WI38 (cell line): ENCODE measurements at regions not wholly inside any gene's neighbourhood (a gene's known extent, or its start where the extent isn't known, plus 50 kb on each side); places are given as distances from the start of the nearest gene placed in this dataset.

Experiments used
- H3K4me3 ChIP-seq: 2 replicates; pipeline ENCODE4 v1.5.1; 2011; ENCODE audit warnings: low read depth, mild to moderate bottlenecking, control low read depth, low read length
- CTCF ChIP-seq: IDR thresholded peaks from 2 replicates; pipeline ENCODE4 v1.5.1; 2012; ENCODE audit warnings: low read depth, mild to moderate bottlenecking, control low read depth, low read length

- TF ChIP-seq CTCF = no peak
- no peak overlapping the region for H3K4me3 ChIP-seq
Measured at GRCh38 chr3:170721563-170721962, 135.7 kb upstream of the SLC7A14 start.

- TF ChIP-seq CTCF = no peak
- no peak overlapping the region for H3K4me3 ChIP-seq
Measured at GRCh38 chr3:170719300-170719699, 133.4 kb upstream of the SLC7A14 start.

- H3K4me3 ChIP-seq = no peak overlapping the region
Measured at GRCh38 chr3:170718848-170719247, 133.0 kb upstream of the SLC7A14 start.

GRCh38 chr3:170717410-170718402 lies 131.8 kb upstream of the SLC7A14 start:
- H3K4me3 ChIP-seq = no peak overlapping the region
- no peak for TF ChIP-seq CTCF

More at GRCh38 chr3:170718848-170719247, 133.0 kb upstream of the SLC7A14 start:
- TF ChIP-seq CTCF = no peak

- TF ChIP-seq CTCF = no peak
- H3K4me3 ChIP-seq = no peak overlapping the region
Measured at GRCh38 chr3:170716172-170716805, 130.4 kb upstream of the SLC7A14 start.

- TF ChIP-seq CTCF = no peak
- no peak overlapping the region for H3K4me3 ChIP-seq
Measured at GRCh38 chr3:170714562-170715535, 129.0 kb upstream of the SLC7A14 start.
